ENCODE measurements at regions not wholly inside any gene's neighbourhood (a gene's known extent, or its start where the extent isn't known, plus 50 kb on each side); places are given as distances from the start of the nearest gene placed in this dataset.
"Not testable (repeated sequence)": the region's sequence is repeated elsewhere in the genome, so short reads cannot be mapped to it uniquely, and the experiment has no call there.

- H3K27ac ChIP-seq (ENCODE audit: low read depth in 1 of 2, low read length in 2 of 2): no peak overlapping the region
- TF ChIP-seq, protein P1, sequence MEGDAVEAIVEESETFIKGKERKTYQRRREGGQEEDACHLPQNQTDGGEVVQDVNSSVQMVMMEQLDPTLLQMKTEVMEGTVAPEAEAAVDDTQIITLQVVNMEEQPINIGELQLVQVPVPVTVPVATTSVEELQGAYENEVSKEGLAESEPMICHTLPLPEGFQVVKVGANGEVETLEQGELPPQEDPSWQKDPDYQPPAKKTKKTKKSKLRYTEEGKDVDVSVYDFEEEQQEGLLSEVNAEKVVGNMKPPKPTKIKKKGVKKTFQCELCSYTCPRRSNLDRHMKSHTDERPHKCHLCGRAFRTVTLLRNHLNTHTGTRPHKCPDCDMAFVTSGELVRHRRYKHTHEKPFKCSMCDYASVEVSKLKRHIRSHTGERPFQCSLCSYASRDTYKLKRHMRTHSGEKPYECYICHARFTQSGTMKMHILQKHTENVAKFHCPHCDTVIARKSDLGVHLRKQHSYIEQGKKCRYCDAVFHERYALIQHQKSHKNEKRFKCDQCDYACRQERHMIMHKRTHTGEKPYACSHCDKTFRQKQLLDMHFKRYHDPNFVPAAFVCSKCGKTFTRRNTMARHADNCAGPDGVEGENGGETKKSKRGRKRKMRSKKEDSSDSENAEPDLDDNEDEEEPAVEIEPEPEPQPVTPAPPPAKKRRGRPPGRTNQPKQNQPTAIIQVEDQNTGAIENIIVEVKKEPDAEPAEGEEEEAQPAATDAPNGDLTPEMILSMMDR (IDR thresholded peaks at IDR 0.05): no peak
- H3K4me3 ChIP-seq (ENCODE audit: low read length): no peak overlapping the region
- ATAC-seq (ENCODE audit: poor library complexity) (no peak), DNase-seq (no peak)
- no peaks in the 10 kb centered on the region for H3K36me3 Mint-ChIP-seq (ENCODE audit: low read depth)
- H3K4me1 Mint-ChIP-seq (ENCODE audit: low read depth): no peaks in the 10 kb centered on the region
- no peaks in the 10 kb centered on the region for H3K9me3 Mint-ChIP-seq
- ChIA-PET POLR2A (no interaction called here), CTCF (no interaction called here)
- H3K4me3 Mint-ChIP-seq: no peak overlapping the region
- H3K9me3 ChIP-seq (ENCODE audit: control insufficient read depth in 1 of 2, insufficient read depth in 1 of 2, low read length in 2 of 2): no peaks in the 10 kb centered on the region
- H3K4me1 ChIP-seq (ENCODE audit: insufficient read depth, low read length): no peaks in the 10 kb centered on the region
- intact Hi-C loops (cut with DNase I, micrococcal nuclease): no loop called here
- H3K27me3 Mint-ChIP-seq: no peaks in the 10 kb centered on the region
- H3K27me3 ChIP-seq (ENCODE audit: control insufficient read depth in 1 of 2, insufficient read depth in 2 of 2, low read length in 2 of 2): no peaks in the 10 kb centered on the region
- no peak overlapping the region for H3K27ac Mint-ChIP-seq
- no peaks in the 10 kb centered on the region for H3K36me3 ChIP-seq (ENCODE audit: insufficient read depth, low read length)
These were observed 153.7 kb upstream of the GK2 start for GRCh38 chr4:79561751-79562150.

DNA sequence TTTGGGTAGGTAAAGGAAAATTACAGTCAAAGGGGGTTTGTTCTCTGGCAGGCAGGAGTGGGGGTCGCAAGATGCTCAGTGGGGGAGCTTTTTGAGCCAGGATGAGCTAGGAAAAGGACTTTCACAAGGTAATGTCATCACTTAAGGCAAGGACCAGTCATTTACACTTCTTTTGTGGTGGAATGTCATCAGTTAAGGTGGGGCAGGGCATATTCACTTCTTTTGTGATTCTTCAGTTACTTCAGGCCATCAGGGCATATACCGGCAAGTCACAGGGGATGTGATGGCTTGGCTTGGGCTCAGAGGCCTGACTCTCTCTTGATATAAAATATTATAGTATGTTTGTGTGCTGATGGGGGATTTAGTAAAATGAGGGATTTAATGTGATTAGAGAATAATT is 151.4 kb upstream of the GK2 start:
- H3K27me3 ChIP-seq (ENCODE audit: control insufficient read depth in 1 of 2, insufficient read depth in 2 of 2, low read length in 2 of 2); H3K4me3 ChIP-seq (ENCODE audit: low read length); H3K36me3 Mint-ChIP-seq (ENCODE audit: low read depth); CTCF ChIA-PET; H3K9me3 Mint-ChIP-seq; H3K4me1 ChIP-seq (ENCODE audit: insufficient read depth, low read length); POLR2A ChIA-PET; H3K27me3 Mint-ChIP-seq; H3K9me3 ChIP-seq (ENCODE audit: control insufficient read depth in 1 of 2, insufficient read depth in 1 of 2, low read length in 2 of 2); ATAC-seq (ENCODE audit: poor library complexity); H3K4me3 Mint-ChIP-seq; H3K36me3 ChIP-seq (ENCODE audit: insufficient read depth, low read length); intact Hi-C loops (cut with DNase I, micrococcal nuclease); H3K27ac Mint-ChIP-seq; DNase-seq; H3K27ac ChIP-seq (ENCODE audit: low read depth in 1 of 2, low read length in 2 of 2); H3K4me1 Mint-ChIP-seq (ENCODE audit: low read depth): not testable (repeated sequence)

GRCh38 chr4:79552311-79552710 is 144.3 kb upstream of the GK2 start:
- H3K4me3 ChIP-seq (ENCODE audit: low read length): no peak overlapping the region
- no peak overlapping the region for H3K27ac ChIP-seq (ENCODE audit: low read depth in 1 of 2, low read length in 2 of 2)
- DNase-seq (no peak), ATAC-seq (ENCODE audit: poor library complexity) (no peak)
- intact Hi-C loops (cut with DNase I, micrococcal nuclease): no loop called here
- Mint-ChIP-seq H3K36me3 (ENCODE audit: low read depth) (no peaks in the 10 kb centered on the region), H3K27ac (no peak overlapping the region), H3K9me3 (no peaks in the 10 kb centered on the region), H3K4me3 (no peak overlapping the region), H3K27me3 (no peaks in the 10 kb centered on the region), H3K4me1 (ENCODE audit: low read depth) (no peaks in the 10 kb centered on the region)
- POLR2A ChIA-PET: no interaction called here
- TF ChIP-seq, protein P1 (IDR thresholded peaks at IDR 0.05): no peak
- no peaks in the 10 kb centered on the region for H3K36me3 ChIP-seq (ENCODE audit: insufficient read depth, low read length)
- H3K4me1 ChIP-seq (ENCODE audit: insufficient read depth, low read length): no peaks in the 10 kb centered on the region
- CTCF ChIA-PET: no interaction called here
- no peaks in the 10 kb centered on the region for H3K27me3 ChIP-seq (ENCODE audit: control insufficient read depth in 1 of 2, insufficient read depth in 2 of 2, low read length in 2 of 2)
- H3K9me3 ChIP-seq (ENCODE audit: control insufficient read depth in 1 of 2, insufficient read depth in 1 of 2, low read length in 2 of 2): no peaks in the 10 kb centered on the region

GRCh38 chr4:79551555-79551954 is 143.5 kb upstream of the GK2 start:
- CTCF ChIA-PET: no interaction called here
- H3K4me1 Mint-ChIP-seq (ENCODE audit: low read depth): no peaks in the 10 kb centered on the region

More at GRCh38 chr4:79551555-79551954, 143.5 kb upstream of the GK2 start:
- H3K27me3 Mint-ChIP-seq: no peaks in the 10 kb centered on the region
- no peaks in the 10 kb centered on the region for H3K9me3 ChIP-seq (ENCODE audit: control insufficient read depth in 1 of 2, insufficient read depth in 1 of 2, low read length in 2 of 2)
- H3K4me1 ChIP-seq (ENCODE audit: insufficient read depth, low read length): no peaks in the 10 kb centered on the region
- POLR2A ChIA-PET: no interaction called here
- H3K27me3 ChIP-seq (ENCODE audit: control insufficient read depth in 1 of 2, insufficient read depth in 2 of 2, low read length in 2 of 2): no peaks in the 10 kb centered on the region
- ATAC-seq (ENCODE audit: poor library complexity): no peak
- H3K9me3 Mint-ChIP-seq: no peaks in the 10 kb centered on the region
- H3K36me3 Mint-ChIP-seq (ENCODE audit: low read depth): no peaks in the 10 kb centered on the region
- no peak overlapping the region for H3K4me3 Mint-ChIP-seq
- TF ChIP-seq, protein P1 (IDR thresholded peaks at IDR 0.05): no peak
- no peak overlapping the region for H3K27ac ChIP-seq (ENCODE audit: low read depth in 1 of 2, low read length in 2 of 2)
- H3K27ac Mint-ChIP-seq: no peak overlapping the region
- intact Hi-C loops (cut with DNase I, micrococcal nuclease): no loop called here
- no peaks in the 10 kb centered on the region for H3K36me3 ChIP-seq (ENCODE audit: insufficient read depth, low read length)
- no peak overlapping the region for H3K4me3 ChIP-seq (ENCODE audit: low read length)
- no peak for DNase-seq
